ENCODE measurements at regions not wholly inside any gene's neighbourhood (a gene's known extent, or its start where the extent isn't known, plus 50 kb on each side); places are given as distances from the start of the nearest gene placed in this dataset.

- Histone ChIP-seq H3K36me3 (replicated peaks) (no peaks in the 10 kb centered on the region), H3K27ac (no peak overlapping the region), H3K27me3 (replicated peaks) (no peaks in the 10 kb centered on the region), H3K4me3 (ENCODE audit: low read depth, low read length) (no peak overlapping the region)
- in situ Hi-C loops (cut with HindIII; ENCODE audit: low pct_ligation_motif_present, low sequenced_read_pairs), result no loop called here
- TF ChIP-seq CTCF (IDR thresholded peaks at IDR 0.05; ENCODE audit: low read depth, low read length, missing control alignments), result no peak
- peak; percentile 82 for DNase-seq
Observed at GRCh38 chr7:18257711-18258110, 230.1 kb upstream of the PRPS1L1 start.

- DNase-seq, result no peak
- Histone ChIP-seq H3K36me3 (replicated peaks) (no peaks in the 10 kb centered on the region), H3K27ac (no peak overlapping the region), H3K27me3 (replicated peaks) (no peaks in the 10 kb centered on the region), H3K4me3 (ENCODE audit: low read depth, low read length) (no peak overlapping the region)
- no peak for TF ChIP-seq CTCF (IDR thresholded peaks at IDR 0.05; ENCODE audit: low read depth, low read length, missing control alignments)
- in situ Hi-C loops (cut with HindIII; ENCODE audit: low pct_ligation_motif_present, low sequenced_read_pairs), result no loop called here
Observed at GRCh38 chr7:18262058-18262457, 233.5 kb upstream of the HDAC9 start.

GRCh38 chr7:18265611-18266281, 229.8 kb upstream of the HDAC9 start:
- Histone ChIP-seq H3K27me3 (replicated peaks) (no peaks in the 10 kb centered on the region), H3K36me3 (replicated peaks) (no peaks in the 10 kb centered on the region), H3K27ac (no peak overlapping the region), H3K4me3 (ENCODE audit: low read depth, low read length) (no peak overlapping the region)
- DNase-seq, result no peak
- in situ Hi-C loops (cut with HindIII; ENCODE audit: low pct_ligation_motif_present, low sequenced_read_pairs), result no loop called here
- no peak for TF ChIP-seq CTCF (IDR thresholded peaks at IDR 0.05; ENCODE audit: low read depth, low read length, missing control alignments)

- TF ChIP-seq CTCF (IDR thresholded peaks at IDR 0.05; ENCODE audit: low read depth, low read length, missing control alignments), result no peak
- Histone ChIP-seq H3K27ac (no peak overlapping the region), H3K4me3 (ENCODE audit: low read depth, low read length) (no peak overlapping the region), H3K36me3 (replicated peaks) (no peaks in the 10 kb centered on the region), H3K27me3 (replicated peaks) (no peaks in the 10 kb centered on the region)
- DNase-seq, result no peak
- in situ Hi-C loops (cut with HindIII; ENCODE audit: low pct_ligation_motif_present, low sequenced_read_pairs), result no loop called here
Observed at GRCh38 chr7:18268571-18268970, 227.0 kb upstream of the HDAC9 start.

- Histone ChIP-seq H3K27ac (no peak overlapping the region), H3K4me3 (ENCODE audit: low read depth, low read length) (no peak overlapping the region), H3K27me3 (replicated peaks) (no peaks in the 10 kb centered on the region), H3K36me3 (replicated peaks) (no peaks in the 10 kb centered on the region)
- no peak for DNase-seq
- in situ Hi-C loops (cut with HindIII; ENCODE audit: low pct_ligation_motif_present, low sequenced_read_pairs), result no loop called here
- TF ChIP-seq CTCF (IDR thresholded peaks at IDR 0.05; ENCODE audit: low read depth, low read length, missing control alignments), result peak; percentile 13
Observed at GRCh38 chr7:18276380-18276779, 219.2 kb upstream of the HDAC9 start.

GRCh38 chr7:18278316-18278715, 217.2 kb upstream of the HDAC9 start:
- in situ Hi-C loops (cut with HindIII; ENCODE audit: low pct_ligation_motif_present, low sequenced_read_pairs), result no loop called here
- H3K36me3 ChIP-seq (replicated peaks), result no peaks in the 10 kb centered on the region
- no peak overlapping the region for H3K27ac ChIP-seq
- peak; percentile 2 for DNase-seq
- TF ChIP-seq CTCF (IDR thresholded peaks at IDR 0.05; ENCODE audit: low read depth, low read length, missing control alignments), result no peak
- no peak overlapping the region for H3K4me3 ChIP-seq (ENCODE audit: low read depth, low read length)
- no peaks in the 10 kb centered on the region for H3K27me3 ChIP-seq (replicated peaks)
